NCI-H345 (cell line): ENCODE measurements at regions not wholly inside any gene's neighbourhood (a gene's known extent, or its start where the extent isn't known, plus 50 kb on each side); places are given as distances from the start of the nearest gene placed in this dataset.
A peak's percentile ranks its signal among the peaks of the same experiment; 100 is the strongest.
"Not testable (repeated sequence)": the region's sequence is repeated elsewhere in the genome, so short reads cannot be mapped to it uniquely, and the experiment has no call there.

Experiments
- DNase-seq: peaks from one replicate; lab custom pipeline; 2025; lab: John Stamatoyannopoulos, UW

- DNase-seq = peak; percentile 83
These were observed 221.4 kb downstream of the ARL4C start for GRCh38 chr2:234275515-234275914.

GRCh38 chr2:234273887-234274584 is 222.8 kb downstream of the ARL4C start:
- DNase-seq = no peak

GRCh38 chr2:234272069-234272850 is 221.8 kb downstream of the SPP2 start:
- DNase-seq = no peak

- no peak for DNase-seq
These were observed 220.8 kb downstream of the SPP2 start for GRCh38 chr2:234271338-234271737.

GRCh38 chr2:234269769-234270204 is 219.3 kb downstream of the SPP2 start:
- DNase-seq = no peak

- DNase-seq = peak; percentile 24
These were observed 217.0 kb downstream of the SPP2 start for GRCh38 chr2:234267534-234267933.

- DNase-seq = no peak
These were observed 216.4 kb downstream of the SPP2 start for GRCh38 chr2:234266952-234267351.

- DNase-seq = no peak
These were observed 214.7 kb downstream of the SPP2 start for GRCh38 chr2:234265206-234265605.

- no peak for DNase-seq
These were observed 211.2 kb downstream of the SPP2 start for GRCh38 chr2:234261736-234262135.

- no peak for DNase-seq
These were observed 208.9 kb downstream of the SPP2 start for GRCh38 chr2:234259440-234259839.

- DNase-seq = no peak
These were observed 208.2 kb downstream of the SPP2 start for GRCh38 chr2:234258562-234259141.

GRCh38 chr2:234257859-234258561 is 207.5 kb downstream of the SPP2 start:
- DNase-seq = peak; percentile 50

GRCh38 chr2:234256516-234256915 is 206.0 kb downstream of the SPP2 start:
- no peak for DNase-seq

GRCh38 chr2:234254783-234255521 is 204.4 kb downstream of the SPP2 start:
- DNase-seq = no peak

- no peak for DNase-seq
These were observed 202.3 kb downstream of the SPP2 start for GRCh38 chr2:234252772-234253171.

- DNase-seq = no peak
These were observed 201.1 kb downstream of the SPP2 start for GRCh38 chr2:234251326-234252271.

GRCh38 chr2:234250926-234251325 is 200.4 kb downstream of the SPP2 start:
- DNase-seq = no peak

GRCh38 chr2:234249873-234250272 is 199.4 kb downstream of the SPP2 start:
- no peak for DNase-seq

- no peak for DNase-seq
These were observed 198.7 kb downstream of the SPP2 start for GRCh38 chr2:234249034-234249735.

- not testable (repeated sequence) for DNase-seq
These were observed 197.8 kb downstream of the SPP2 start for GRCh38 chr2:234248213-234248710.
